Activated CD4-positive, alpha-beta T cell treated with anti-CD3 and anti-CD28 coated beads for 36 hours (primary cell): ENCODE measurements at regions not wholly inside any gene's neighbourhood (a gene's known extent, or its start where the extent isn't known, plus 50 kb on each side); places are given as distances from the start of the nearest gene placed in this dataset.

Experiments used
- ATAC-seq: fragments of 200-7000 bp; cut with Tn5 transposase; one replicate; pipeline ENCODE4 v1.10.0; 2021; ENCODE audit warnings: mild to moderate bottlenecking, moderate library complexity
- CTCF ChIA-PET: fragments of 350-600 bp; sonication (Branson Sonifier 250); formaldehyde crosslinking; loops from one replicate; lab custom pipeline; 2021; ENCODE audit warnings: antibody characterized with exemption; lab: Charles Lee
- POLR2A ChIA-PET: fragments of 350-600 bp; sonication (Branson Sonifier 250); formaldehyde crosslinking; loops from one replicate; lab custom pipeline; 2021; ENCODE audit warnings: antibody characterized with exemption, inconsistent platforms; lab: Charles Lee
- DNase-seq: peaks from one replicate; pipeline ENCODE4 v3.0.0-alpha.2; 2020
- H3K27ac Mint-ChIP-seq: one replicate; pipeline ENCODE4 v1.8.0; 2021; ENCODE audit warnings: mixed read lengths
- H3K27me3 Mint-ChIP-seq: one replicate; pipeline ENCODE4 v1.8.0; 2021; ENCODE audit warnings: mixed read lengths
- H3K36me3 Mint-ChIP-seq: one replicate; pipeline ENCODE4 v1.8.0; 2021; ENCODE audit warnings: low read depth, mixed read lengths
- H3K4me1 Mint-ChIP-seq: one replicate; pipeline ENCODE4 v1.8.0; 2021; ENCODE audit warnings: mixed read lengths
- H3K4me3 Mint-ChIP-seq: one replicate; pipeline ENCODE4 v1.8.0; 2021; ENCODE audit warnings: mild to moderate bottlenecking, moderate library complexity, mixed read lengths
- H3K9me3 Mint-ChIP-seq: one replicate; pipeline ENCODE4 v1.8.0; 2021; ENCODE audit warnings: low read depth, mixed read lengths
- intact Hi-C, 2 experiments: fragments of 100-400 bp; cut with DNase I in 1 of 2; cut with micrococcal nuclease in 1 of 2; formaldehyde crosslinking; loops; one replicate each; pipeline versions ENCODE4 v1.14.2 to v1.15.1; 2022 to 2024; cut with DNase I, micrococcal nuclease

DNA sequence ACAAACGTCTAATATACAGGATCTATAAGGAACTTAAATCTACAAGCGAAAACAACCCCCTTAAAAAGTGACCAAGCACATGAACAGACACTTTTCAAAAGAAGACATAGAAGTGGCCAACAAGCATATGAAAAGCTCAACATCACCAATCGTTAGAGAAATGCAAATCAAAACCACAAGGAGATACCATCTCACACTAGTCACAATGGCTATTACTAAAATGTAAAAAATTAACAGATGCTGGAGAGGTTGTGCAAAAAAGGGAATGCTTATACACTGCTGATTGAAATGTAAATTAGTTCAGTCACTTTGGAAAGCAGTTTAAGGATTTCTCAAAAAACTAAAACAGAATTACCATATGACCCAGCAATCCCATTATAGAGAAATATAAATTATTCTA, 1148.5 kb upstream of the FAM98A start:
- Mint-ChIP-seq H3K4me1 (no peaks in the 10 kb centered on the region), H3K4me3 (no peak overlapping the region), H3K9me3 (peaks cover 8% of the 10 kb centered on the region), H3K36me3 (no peaks in the 10 kb centered on the region), H3K27me3 (no peaks in the 10 kb centered on the region), H3K27ac (no peak overlapping the region)
- no peak for ATAC-seq
- ChIA-PET CTCF (interaction anchor here (1.8 kb wide), 1 partner anchor 14 kb away, joined by 3 read pairs; no protein-coding TSS in a partner anchor), POLR2A (no interaction called here)
- DNase-seq, result no peak
- intact Hi-C loops, result no loop called here

DNA sequence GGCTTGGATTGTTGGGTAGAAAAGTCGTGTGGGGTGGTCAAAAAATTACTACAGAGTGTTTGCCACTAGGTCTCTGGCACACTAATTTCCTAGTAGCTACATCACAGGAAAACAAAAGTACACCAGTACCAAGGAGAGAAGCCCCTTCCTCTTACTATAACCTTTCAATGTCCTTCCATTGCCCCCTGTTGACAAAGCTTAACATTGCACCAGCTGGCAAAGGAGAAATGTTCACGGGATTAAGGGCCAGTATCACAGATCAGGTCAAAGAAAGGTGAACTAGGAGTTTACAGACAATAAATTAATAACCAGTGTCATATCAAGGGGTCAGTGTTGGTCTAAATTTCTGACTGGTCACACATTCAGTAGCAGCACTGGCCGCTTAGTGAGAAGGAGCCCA, 1139.6 kb upstream of the FAM98A start:
- CTCF ChIA-PET, result no interaction called here
- peaks cover 3% of the 10 kb centered on the region for H3K9me3 Mint-ChIP-seq
- ATAC-seq, result no peak

DNA sequence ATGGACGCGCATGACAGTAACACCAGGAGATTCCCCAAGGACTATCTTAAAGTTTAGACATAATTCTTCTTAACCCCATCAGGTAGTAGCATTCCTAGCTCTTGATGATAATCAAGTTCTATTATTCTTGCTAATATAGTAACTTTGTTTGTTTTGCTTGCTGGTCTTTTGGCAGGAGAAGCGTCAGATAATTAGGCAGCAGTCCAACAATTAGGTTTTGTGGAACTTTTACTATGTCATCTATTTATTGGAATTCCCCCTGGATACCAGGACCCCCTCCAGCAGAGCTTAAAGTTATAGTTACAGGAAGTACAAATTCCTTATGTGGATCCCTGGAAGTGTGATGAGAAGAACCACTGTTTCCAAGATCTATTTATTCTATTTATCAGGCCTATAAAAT, 1138.0 kb upstream of the FAM98A start:
- H3K9me3 Mint-ChIP-seq, result peaks cover 4% of the 10 kb centered on the region
- DNase-seq (no peak), ATAC-seq (no peak)
- no peaks in the 10 kb centered on the region for H3K36me3 Mint-ChIP-seq
- ChIA-PET CTCF (interaction anchor here (0.6 kb wide), 1 partner anchor 972 kb away, joined by 3 read pairs; no protein-coding TSS in a partner anchor), POLR2A (interaction anchor here (0.6 kb wide), 1 partner anchor 104 kb away, joined by 3 read pairs; no protein-coding TSS in a partner anchor)
- H3K4me1 Mint-ChIP-seq, result no peaks in the 10 kb centered on the region
- intact Hi-C loops, result no loop called here
- no peak overlapping the region for H3K4me3 Mint-ChIP-seq
- no peak overlapping the region for H3K27ac Mint-ChIP-seq
- no peaks in the 10 kb centered on the region for H3K27me3 Mint-ChIP-seq

More for the DNA sequence above, 1139.6 kb upstream of the FAM98A start:
- intact Hi-C loops, result no loop called here
- no peaks in the 10 kb centered on the region for H3K36me3 Mint-ChIP-seq
- H3K4me1 Mint-ChIP-seq, result no peaks in the 10 kb centered on the region
- no peak overlapping the region for H3K27ac Mint-ChIP-seq
- no peak overlapping the region for H3K4me3 Mint-ChIP-seq
- H3K27me3 Mint-ChIP-seq, result no peaks in the 10 kb centered on the region
- POLR2A ChIA-PET, result no interaction called here
- no peak for DNase-seq

DNA sequence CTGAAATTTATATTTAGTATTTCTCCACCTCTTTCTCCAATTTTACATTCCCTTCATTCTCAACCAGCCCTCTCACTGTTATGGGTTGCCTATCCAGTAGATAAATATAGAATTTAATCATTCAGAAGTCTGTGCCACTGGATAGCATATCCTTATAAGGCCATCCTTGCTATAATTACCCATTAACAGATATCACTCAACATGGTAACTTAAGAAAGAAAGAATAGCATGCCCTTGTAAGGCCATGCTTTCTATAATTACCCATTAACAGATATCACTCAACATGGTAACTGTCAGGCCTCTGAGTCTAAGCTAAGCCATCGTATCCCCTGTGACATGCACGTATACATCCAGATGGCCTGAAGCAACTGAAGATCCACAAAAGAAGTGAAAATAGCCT, 1137.4 kb upstream of the FAM98A start:
- POLR2A ChIA-PET, result interaction anchor here (0.6 kb wide), 1 partner anchor 103 kb away, joined by 3 read pairs; no protein-coding TSS in a partner anchor
- no peak overlapping the region for H3K27ac Mint-ChIP-seq
- ATAC-seq, result no peak

DNA sequence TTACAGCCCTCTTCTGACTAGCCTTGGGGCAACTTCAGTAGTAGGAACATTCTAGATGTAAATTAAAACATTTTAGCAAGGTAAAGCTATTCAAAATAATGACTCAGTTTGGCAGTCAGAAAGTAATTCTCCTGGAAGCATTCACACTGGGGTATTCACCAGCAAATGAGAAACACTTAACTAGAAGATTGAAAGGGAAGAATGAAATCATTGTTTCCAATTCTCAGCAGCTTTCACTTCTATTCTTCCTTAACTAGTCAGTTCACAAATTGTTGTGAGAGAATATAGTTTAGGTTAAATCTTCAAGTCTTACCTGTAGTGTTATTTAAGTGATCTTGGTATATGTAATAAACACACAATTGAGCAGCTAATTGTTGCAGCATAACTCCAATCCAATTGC, 1135.6 kb upstream of the FAM98A start:
- ChIA-PET POLR2A (no interaction called here), CTCF (no interaction called here)
- intact Hi-C loops, result no loop called here
- ATAC-seq (no peak), DNase-seq (no peak)
- no peaks in the 10 kb centered on the region for H3K36me3 Mint-ChIP-seq
- H3K4me3 Mint-ChIP-seq, result no peak overlapping the region
- H3K27me3 Mint-ChIP-seq, result no peaks in the 10 kb centered on the region
- H3K4me1 Mint-ChIP-seq, result no peaks in the 10 kb centered on the region
- H3K9me3 Mint-ChIP-seq, result peaks cover 2% of the 10 kb centered on the region
- no peak overlapping the region for H3K27ac Mint-ChIP-seq

More for the DNA sequence above, 1137.4 kb upstream of the FAM98A start:
- Mint-ChIP-seq H3K36me3 (no peaks in the 10 kb centered on the region), H3K9me3 (peaks cover 4% of the 10 kb centered on the region), H3K4me1 (no peaks in the 10 kb centered on the region), H3K27me3 (no peaks in the 10 kb centered on the region), H3K4me3 (no peak overlapping the region)
- no peak for DNase-seq
- intact Hi-C loops, result no loop called here
- CTCF ChIA-PET, result no interaction called here

DNA sequence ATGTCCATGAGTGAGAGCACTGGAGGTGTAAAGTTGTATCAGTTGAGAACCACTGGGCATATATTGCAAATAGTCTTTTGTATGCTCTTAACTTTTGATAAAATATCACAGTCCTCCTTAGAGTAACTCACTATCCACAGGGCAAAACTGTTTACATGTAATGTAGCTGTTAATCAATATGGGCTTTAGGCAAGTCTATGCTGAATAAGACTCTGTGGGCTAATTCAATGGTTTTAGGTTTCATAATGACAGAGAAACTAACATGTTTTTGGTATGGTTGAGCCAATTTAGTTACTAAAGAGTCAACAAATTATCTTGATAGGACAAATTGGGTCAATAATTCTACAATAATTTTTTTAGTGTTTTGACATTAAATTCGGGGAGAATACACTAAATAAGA, 1134.9 kb upstream of the FAM98A start:
- POLR2A ChIA-PET, result no interaction called here
- CTCF ChIA-PET, result interaction anchor here (0.9 kb wide), 1 partner anchor 13 kb away, joined by 3 read pairs; no protein-coding TSS in a partner anchor
- Mint-ChIP-seq H3K36me3 (no peaks in the 10 kb centered on the region), H3K4me1 (no peaks in the 10 kb centered on the region), H3K4me3 (no peak overlapping the region), H3K9me3 (peaks cover 2% of the 10 kb centered on the region), H3K27ac (no peak overlapping the region), H3K27me3 (no peaks in the 10 kb centered on the region)
- intact Hi-C loops, result no loop called here
- no peak for DNase-seq
- no peak for ATAC-seq

DNA sequence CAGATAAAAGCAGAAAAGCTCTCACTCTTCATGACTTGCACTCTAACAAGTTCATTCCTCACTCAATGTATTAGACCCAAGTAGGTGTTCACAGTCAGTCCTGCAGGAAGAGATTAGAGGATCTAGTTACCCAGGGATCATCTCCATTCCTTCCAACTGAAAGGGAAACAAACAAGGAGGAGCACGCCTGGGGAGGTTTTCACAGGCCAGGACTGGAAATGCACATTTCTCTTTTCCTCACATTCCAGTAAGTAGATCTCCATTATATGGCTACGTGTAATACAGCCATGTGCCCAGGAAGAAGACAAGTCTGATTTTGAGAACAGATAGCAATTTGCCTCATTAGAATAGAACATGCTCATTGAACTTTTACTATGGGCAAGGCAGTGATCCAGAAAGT, 1132.2 kb upstream of the FAM98A start:
- no peaks in the 10 kb centered on the region for H3K27me3 Mint-ChIP-seq
- ChIA-PET POLR2A (no interaction called here), CTCF (interaction anchor here (0.6 kb wide), 1 partner anchor 143 kb away, joined by 4 read pairs; no protein-coding TSS in a partner anchor)
- no peaks in the 10 kb centered on the region for H3K4me1 Mint-ChIP-seq
- H3K9me3 Mint-ChIP-seq, result peaks cover 2% of the 10 kb centered on the region
- H3K4me3 Mint-ChIP-seq, result no peak overlapping the region
- DNase-seq (no peak), ATAC-seq (no peak)
- intact Hi-C loops, result no loop called here
- H3K27ac Mint-ChIP-seq, result no peak overlapping the region
- H3K36me3 Mint-ChIP-seq, result no peaks in the 10 kb centered on the region

DNA sequence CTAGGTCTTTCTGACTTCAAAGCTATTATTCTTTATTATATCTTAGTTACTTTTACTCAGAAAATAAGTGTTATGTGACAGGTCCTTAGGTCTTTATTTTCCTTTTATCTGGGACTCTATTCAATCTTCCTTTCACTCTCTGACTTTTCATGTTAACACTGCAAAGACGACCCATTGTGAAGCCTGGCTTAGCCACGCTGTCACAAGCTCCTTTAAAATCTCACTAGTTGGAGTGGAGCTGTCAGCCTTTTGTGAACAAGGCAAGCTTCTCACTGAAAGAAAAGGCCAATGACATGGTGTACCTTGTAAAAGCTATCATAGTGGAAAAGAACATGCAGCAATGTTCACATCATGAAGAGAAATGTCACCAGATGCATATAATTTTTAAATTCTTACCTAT, 1130.7 kb upstream of the FAM98A start:
- POLR2A ChIA-PET, result no interaction called here
- H3K9me3 Mint-ChIP-seq, result peaks cover 2% of the 10 kb centered on the region

DNA sequence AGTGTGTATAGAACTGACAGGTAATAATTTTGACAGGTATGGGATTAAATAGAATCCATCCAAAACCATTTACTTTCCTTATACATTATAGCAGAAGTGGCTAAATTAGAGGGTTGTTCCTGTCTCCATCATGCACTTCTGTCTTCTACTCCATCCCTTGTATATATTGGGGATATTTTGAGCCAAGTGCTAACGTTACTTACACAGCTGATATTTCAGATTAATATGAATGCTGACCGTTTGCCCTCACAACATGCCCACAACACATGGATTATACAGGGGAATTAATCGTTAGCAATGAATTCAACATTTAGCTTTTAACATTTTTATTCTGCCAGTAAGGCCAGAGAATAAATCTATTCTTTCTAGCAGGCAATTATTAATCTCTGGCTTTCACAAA, 1125.0 kb upstream of the FAM98A start:
- Mint-ChIP-seq H3K4me1 (no peaks in the 10 kb centered on the region), H3K27ac (no peak overlapping the region), H3K4me3 (no peak overlapping the region), H3K36me3 (no peaks in the 10 kb centered on the region), H3K27me3 (no peaks in the 10 kb centered on the region), H3K9me3 (peaks cover 6% of the 10 kb centered on the region)
- ATAC-seq (no peak), DNase-seq (no peak)
- intact Hi-C loops, result no loop called here
- POLR2A ChIA-PET, result no interaction called here
- CTCF ChIA-PET, result no interaction called here

More for the DNA sequence above, 1130.7 kb upstream of the FAM98A start:
- Mint-ChIP-seq H3K4me3 (no peak overlapping the region), H3K36me3 (no peaks in the 10 kb centered on the region), H3K4me1 (no peaks in the 10 kb centered on the region), H3K27me3 (no peaks in the 10 kb centered on the region), H3K27ac (no peak overlapping the region)
- ATAC-seq (no peak), DNase-seq (no peak)
- CTCF ChIA-PET, result interaction anchor here (0.6 kb wide), 1 partner anchor 10 kb away, joined by 3 read pairs; no protein-coding TSS in a partner anchor
- intact Hi-C loops, result no loop called here

DNA sequence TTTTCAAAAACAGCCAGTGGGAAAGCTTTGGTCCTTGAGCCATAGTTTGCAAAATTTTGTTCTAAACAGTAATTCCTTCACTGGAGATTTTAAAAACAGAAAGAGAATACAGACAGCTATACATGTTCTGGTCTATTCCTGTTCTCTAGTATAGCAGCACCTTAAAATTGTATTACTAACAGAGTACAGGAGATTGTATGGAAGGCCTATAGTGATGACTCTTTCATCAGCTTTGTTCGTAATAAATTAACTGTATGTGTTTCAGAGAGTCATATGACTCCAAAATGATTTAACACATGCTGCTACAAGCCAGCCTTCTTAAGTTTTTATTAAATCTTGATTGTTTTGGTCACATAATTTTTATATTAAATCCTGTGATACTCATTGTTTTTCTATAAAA, 1124.6 kb upstream of the FAM98A start:
- Mint-ChIP-seq H3K27ac (no peak overlapping the region), H3K9me3 (peaks cover 6% of the 10 kb centered on the region), H3K27me3 (no peaks in the 10 kb centered on the region), H3K4me1 (no peaks in the 10 kb centered on the region), H3K36me3 (no peaks in the 10 kb centered on the region), H3K4me3 (no peak overlapping the region)
- POLR2A ChIA-PET, result interaction anchor here (0.5 kb wide), 1 partner anchor 77 kb away, joined by 3 read pairs; no protein-coding TSS in a partner anchor
- CTCF ChIA-PET, result no interaction called here
- ATAC-seq, result no peak
- no peak for DNase-seq
- intact Hi-C loops, result no loop called here

DNA sequence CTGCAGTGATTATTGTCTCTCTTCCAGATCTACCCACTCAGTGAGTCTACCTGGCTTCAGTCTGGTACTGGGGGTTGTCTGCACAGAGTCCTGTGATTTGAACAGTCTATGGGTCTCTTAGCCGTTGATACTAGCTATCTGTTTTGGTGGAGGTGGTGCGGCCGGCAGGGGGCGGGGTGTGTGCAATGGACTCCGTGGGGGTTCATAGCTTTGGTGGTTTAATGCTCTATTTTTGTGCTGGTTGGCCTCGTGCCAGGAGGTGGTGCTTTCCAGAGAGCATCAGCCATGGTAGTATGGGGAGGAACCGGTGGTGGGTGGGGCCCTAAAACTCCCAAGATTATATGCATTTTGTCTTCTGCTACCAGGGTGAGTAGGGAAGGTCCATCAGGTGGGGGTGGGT, 1120.1 kb upstream of the FAM98A start:
- H3K27ac Mint-ChIP-seq, result no peak overlapping the region
- ATAC-seq (no peak), DNase-seq (no peak)
- no peak overlapping the region for H3K4me3 Mint-ChIP-seq
- H3K4me1 Mint-ChIP-seq, result no peaks in the 10 kb centered on the region
- H3K36me3 Mint-ChIP-seq, result no peaks in the 10 kb centered on the region
- intact Hi-C loops, result no loop called here
- peaks cover 13% of the 10 kb centered on the region for H3K9me3 Mint-ChIP-seq
- ChIA-PET CTCF (no interaction called here), POLR2A (no interaction called here)
- H3K27me3 Mint-ChIP-seq, result no peaks in the 10 kb centered on the region

DNA sequence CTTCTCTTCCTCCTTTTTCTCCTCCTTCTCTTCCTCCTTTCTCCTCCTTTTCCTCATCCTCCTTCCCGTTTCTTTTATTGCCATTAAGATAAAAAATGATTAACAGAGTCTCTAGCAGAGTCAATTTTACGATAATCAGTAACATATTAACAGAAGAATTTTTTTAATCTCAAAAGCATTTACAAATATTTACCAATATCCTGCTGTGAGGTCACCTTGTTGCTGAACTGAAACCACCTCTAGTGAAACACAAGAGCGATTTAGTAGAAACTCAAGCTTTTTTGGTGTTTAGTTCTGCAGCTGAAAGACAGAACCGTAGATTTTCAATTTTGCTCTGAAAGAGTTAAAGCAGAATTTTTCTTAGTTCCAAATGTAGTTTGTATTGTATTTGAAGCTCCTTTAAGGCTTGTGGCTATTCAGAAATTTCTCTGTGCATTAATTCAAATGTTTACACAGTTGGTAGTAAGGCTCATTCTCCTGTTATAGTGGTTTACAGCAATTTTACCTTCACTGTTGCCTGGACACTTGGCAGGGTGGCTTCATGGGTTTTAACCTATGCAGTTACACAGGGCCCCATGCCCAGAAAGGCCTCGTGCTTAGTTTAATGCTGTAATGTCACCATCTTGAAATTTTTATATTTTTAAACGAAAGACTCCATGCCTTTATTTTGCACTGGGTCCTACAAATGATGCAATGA, 1106.6 kb upstream of the FAM98A start:
- CTCF ChIA-PET, result no interaction called here
- Mint-ChIP-seq H3K9me3 (peaks cover 3% of the 10 kb centered on the region), H3K4me1 (no peaks in the 10 kb centered on the region)

More for the DNA sequence above, 1106.6 kb upstream of the FAM98A start:
- no peak overlapping the region for H3K27ac Mint-ChIP-seq
- H3K27me3 Mint-ChIP-seq, result no peaks in the 10 kb centered on the region
- POLR2A ChIA-PET, result no interaction called here
- no peak overlapping the region for H3K4me3 Mint-ChIP-seq
- intact Hi-C loops, result no loop called here
- ATAC-seq (no peak), DNase-seq (no peak)
- H3K36me3 Mint-ChIP-seq, result no peaks in the 10 kb centered on the region
